Activated T-cell treated with anti-CD3 and anti-CD28 coated beads, Interleukin-2, amount 50 U/mL, for 24 hours (primary cell): ENCODE measurements at regions not wholly inside any gene's neighbourhood (a gene's known extent, or its start where the extent isn't known, plus 50 kb on each side); places are given as distances from the start of the nearest gene placed in this dataset.

Source experiments
- DNase-seq: peaks from one replicate; pipeline ENCODE4 v3.0.0-alpha.2; 2020
- H3K27ac Mint-ChIP-seq: 2 replicates; pipeline ENCODE4 v1.8.0; 2020; ENCODE audit warnings: mild to moderate bottlenecking, mixed read lengths
- H3K27me3 Mint-ChIP-seq: 2 replicates; pipeline ENCODE4 v1.8.0; 2020; ENCODE audit warnings: mixed read lengths
- H3K36me3 Mint-ChIP-seq: 2 replicates; pipeline ENCODE4 v1.8.0; 2020; ENCODE audit warnings: low read depth, mixed read lengths
- H3K4me1 Mint-ChIP-seq: 2 replicates; pipeline ENCODE4 v1.8.0; 2020; ENCODE audit warnings: low read depth, mixed read lengths
- H3K4me3 Mint-ChIP-seq: 2 replicates; pipeline ENCODE4 v1.8.0; 2020; ENCODE audit warnings: mild to moderate bottlenecking, moderate library complexity, mixed read lengths
- H3K9me3 Mint-ChIP-seq: 2 replicates; pipeline ENCODE4 v1.8.0; 2020; ENCODE audit warnings: mixed read lengths

- no peak for DNase-seq
- Mint-ChIP-seq H3K27ac (no peak overlapping the region), H3K36me3 (no peaks in the 10 kb centered on the region), H3K4me1 (no peaks in the 10 kb centered on the region), H3K4me3 (no peak overlapping the region), H3K27me3 (no peaks in the 10 kb centered on the region), H3K9me3 (peaks cover 17% of the 10 kb centered on the region)
Measured at GRCh38 chr4:58646126-58646525, 1535.9 kb upstream of the IGFBP7 start.

GRCh38 chr4:58644549-58644948 lies 1534.4 kb upstream of the IGFBP7 start:
- Mint-ChIP-seq H3K9me3 (peaks cover 21% of the 10 kb centered on the region), H3K36me3 (no peaks in the 10 kb centered on the region), H3K27me3 (no peaks in the 10 kb centered on the region), H3K27ac (no peak overlapping the region), H3K4me3 (no peak overlapping the region), H3K4me1 (no peaks in the 10 kb centered on the region)
- DNase-seq, result no peak

GRCh38 chr4:58636381-58636780 lies 1526.2 kb upstream of the IGFBP7 start:
- H3K4me3 Mint-ChIP-seq, result no peak overlapping the region
- DNase-seq, result no peak
- no peaks in the 10 kb centered on the region for H3K36me3 Mint-ChIP-seq
- H3K4me1 Mint-ChIP-seq, result no peaks in the 10 kb centered on the region
- peaks cover 15% of the 10 kb centered on the region for H3K9me3 Mint-ChIP-seq
- no peak overlapping the region for H3K27ac Mint-ChIP-seq
- H3K27me3 Mint-ChIP-seq, result no peaks in the 10 kb centered on the region

GRCh38 chr4:58617226-58617625 lies 1507.0 kb upstream of the IGFBP7 start:
- H3K4me3 Mint-ChIP-seq, result no peak overlapping the region
- H3K36me3 Mint-ChIP-seq, result no peaks in the 10 kb centered on the region
- DNase-seq, result no peak
- no peak overlapping the region for H3K27ac Mint-ChIP-seq
- H3K4me1 Mint-ChIP-seq, result no peaks in the 10 kb centered on the region
- no peaks in the 10 kb centered on the region for H3K27me3 Mint-ChIP-seq
- H3K9me3 Mint-ChIP-seq, result peaks cover 28% of the 10 kb centered on the region

GRCh38 chr4:58611012-58611411 lies 1500.8 kb upstream of the IGFBP7 start:
- Mint-ChIP-seq H3K27me3 (no peaks in the 10 kb centered on the region), H3K4me3 (no peak overlapping the region), H3K36me3 (no peaks in the 10 kb centered on the region), H3K4me1 (no peaks in the 10 kb centered on the region), H3K9me3 (peaks cover 11% of the 10 kb centered on the region), H3K27ac (no peak overlapping the region)
- DNase-seq, result no peak

- no peak for DNase-seq
- H3K4me1 Mint-ChIP-seq, result no peaks in the 10 kb centered on the region
Measured at GRCh38 chr4:58606303-58606702, 1496.1 kb upstream of the IGFBP7 start.

DNA sequence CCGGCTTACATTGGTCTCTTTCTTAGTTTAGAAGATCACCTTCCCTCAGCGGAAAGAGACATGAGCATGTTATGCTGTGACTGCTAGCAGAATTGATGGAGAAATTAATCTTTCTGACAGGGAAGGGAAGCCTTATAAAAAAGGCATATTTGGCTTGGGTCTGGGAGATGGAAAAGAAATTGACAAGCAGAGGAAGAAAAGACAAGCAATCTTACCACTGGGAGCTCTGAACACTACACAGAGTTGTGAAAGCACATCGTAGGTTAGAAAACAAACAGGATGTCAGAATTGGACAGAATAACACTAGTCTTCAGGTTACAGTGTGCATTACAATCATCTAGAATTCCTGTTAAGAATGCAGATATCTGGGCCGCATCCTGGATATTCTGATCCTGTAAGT lies 1493.8 kb upstream of the IGFBP7 start:
- H3K4me3 Mint-ChIP-seq, result no peak overlapping the region
- H3K9me3 Mint-ChIP-seq, result peaks cover 7% of the 10 kb centered on the region
- no peak overlapping the region for H3K27ac Mint-ChIP-seq
- H3K4me1 Mint-ChIP-seq, result no peaks in the 10 kb centered on the region
- H3K36me3 Mint-ChIP-seq, result no peaks in the 10 kb centered on the region
- DNase-seq, result no peak
- H3K27me3 Mint-ChIP-seq, result no peaks in the 10 kb centered on the region

More at GRCh38 chr4:58606303-58606702, 1496.1 kb upstream of the IGFBP7 start:
- Mint-ChIP-seq H3K27ac (no peak overlapping the region), H3K27me3 (no peaks in the 10 kb centered on the region), H3K9me3 (peaks cover 8% of the 10 kb centered on the region), H3K36me3 (no peaks in the 10 kb centered on the region), H3K4me3 (no peak overlapping the region)

- Mint-ChIP-seq H3K27me3 (no peaks in the 10 kb centered on the region), H3K4me3 (no peak overlapping the region), H3K9me3 (peaks cover 12% of the 10 kb centered on the region), H3K27ac (no peak overlapping the region), H3K36me3 (no peaks in the 10 kb centered on the region), H3K4me1 (no peaks in the 10 kb centered on the region)
- DNase-seq, result no peak
Measured at GRCh38 chr4:58602731-58603359, 1492.7 kb upstream of the IGFBP7 start.

DNA sequence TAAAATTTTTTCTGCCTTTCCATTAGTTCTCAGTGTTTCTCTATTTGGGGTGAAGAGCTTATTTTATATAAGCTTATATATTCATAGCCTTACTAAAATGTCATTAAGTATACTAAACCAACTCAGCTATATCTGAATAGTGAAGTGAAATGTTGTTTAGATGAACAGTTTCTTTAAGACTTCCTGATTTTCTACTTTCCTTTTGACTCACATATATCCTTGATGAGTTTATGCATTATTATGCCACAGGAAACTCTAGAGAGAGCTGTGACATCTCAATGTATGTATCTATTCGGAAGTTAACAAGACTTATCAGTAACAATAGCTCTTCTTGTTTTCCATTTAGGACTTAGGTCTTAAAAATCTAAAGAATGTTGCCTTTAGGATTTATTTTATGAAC lies 1491.8 kb upstream of the IGFBP7 start:
- Mint-ChIP-seq H3K27ac (no peak overlapping the region), H3K4me1 (no peaks in the 10 kb centered on the region), H3K9me3 (peaks cover 12% of the 10 kb centered on the region), H3K27me3 (no peaks in the 10 kb centered on the region), H3K36me3 (no peaks in the 10 kb centered on the region), H3K4me3 (no peak overlapping the region)
- DNase-seq, result no peak

GRCh38 chr4:58600290-58600689 lies 1490.1 kb upstream of the IGFBP7 start:
- no peak overlapping the region for H3K4me3 Mint-ChIP-seq
- H3K36me3 Mint-ChIP-seq, result no peaks in the 10 kb centered on the region
- H3K4me1 Mint-ChIP-seq, result no peaks in the 10 kb centered on the region
- DNase-seq, result no peak
- H3K27me3 Mint-ChIP-seq, result no peaks in the 10 kb centered on the region
- H3K27ac Mint-ChIP-seq, result no peak overlapping the region
- H3K9me3 Mint-ChIP-seq, result peaks cover 12% of the 10 kb centered on the region

DNA sequence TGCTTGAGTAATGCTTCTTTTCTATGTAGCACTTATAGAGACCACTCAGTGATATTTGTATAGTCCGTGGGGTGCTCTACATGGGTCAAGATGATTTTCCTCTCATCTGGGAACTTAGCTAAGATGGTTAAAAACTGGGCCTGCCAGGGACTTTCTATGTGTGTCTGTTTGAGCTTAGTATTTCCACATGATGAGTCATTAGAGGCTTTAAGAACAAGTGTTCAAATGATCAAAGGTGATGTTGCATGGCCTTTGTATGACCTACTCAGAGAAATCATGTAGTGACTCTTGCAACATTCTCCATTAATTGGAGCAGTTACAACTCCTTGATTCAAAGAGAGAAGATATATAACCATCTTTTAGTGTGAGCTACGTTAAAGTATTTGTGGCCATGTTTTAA lies 1480.5 kb upstream of the IGFBP7 start:
- H3K27me3 Mint-ChIP-seq, result no peaks in the 10 kb centered on the region
- H3K4me3 Mint-ChIP-seq, result no peak overlapping the region
- H3K4me1 Mint-ChIP-seq, result no peaks in the 10 kb centered on the region
- H3K36me3 Mint-ChIP-seq, result no peaks in the 10 kb centered on the region
- DNase-seq, result no peak
- H3K9me3 Mint-ChIP-seq, result peaks cover 8% of the 10 kb centered on the region
- no peak overlapping the region for H3K27ac Mint-ChIP-seq

- peaks cover 15% of the 10 kb centered on the region for H3K9me3 Mint-ChIP-seq
- no peaks in the 10 kb centered on the region for H3K36me3 Mint-ChIP-seq
- no peak overlapping the region for H3K27ac Mint-ChIP-seq
- H3K27me3 Mint-ChIP-seq, result no peaks in the 10 kb centered on the region
- no peaks in the 10 kb centered on the region for H3K4me1 Mint-ChIP-seq
- no peak overlapping the region for H3K4me3 Mint-ChIP-seq
- no peak for DNase-seq
Measured at GRCh38 chr4:58587856-58588255, 1477.7 kb upstream of the IGFBP7 start.

DNA sequence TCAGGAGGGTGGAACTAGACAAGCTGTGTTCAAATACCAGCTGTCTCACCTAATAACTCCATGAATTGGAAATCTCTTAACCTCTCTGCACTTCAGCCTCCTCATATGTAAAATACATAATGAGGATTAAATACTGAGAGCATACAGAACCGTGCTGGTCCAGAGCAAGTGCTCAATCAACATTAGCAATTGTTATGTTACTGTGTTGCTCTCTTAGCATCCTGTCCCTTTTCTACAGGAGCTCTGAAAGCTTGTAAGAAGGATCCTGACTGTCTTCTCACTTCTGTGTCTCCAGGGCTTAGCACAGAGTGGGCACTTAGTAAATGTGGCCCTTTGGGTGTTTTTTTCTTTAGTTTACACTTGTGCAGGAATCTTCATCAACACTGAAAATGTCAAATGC lies 1456.1 kb upstream of the IGFBP7 start:
- H3K36me3 Mint-ChIP-seq, result no peaks in the 10 kb centered on the region
- H3K4me1 Mint-ChIP-seq, result no peaks in the 10 kb centered on the region
- DNase-seq, result no peak
- H3K4me3 Mint-ChIP-seq, result no peak overlapping the region
- H3K27ac Mint-ChIP-seq, result no peak overlapping the region
- H3K27me3 Mint-ChIP-seq, result no peaks in the 10 kb centered on the region
- peaks cover 27% of the 10 kb centered on the region for H3K9me3 Mint-ChIP-seq

DNA sequence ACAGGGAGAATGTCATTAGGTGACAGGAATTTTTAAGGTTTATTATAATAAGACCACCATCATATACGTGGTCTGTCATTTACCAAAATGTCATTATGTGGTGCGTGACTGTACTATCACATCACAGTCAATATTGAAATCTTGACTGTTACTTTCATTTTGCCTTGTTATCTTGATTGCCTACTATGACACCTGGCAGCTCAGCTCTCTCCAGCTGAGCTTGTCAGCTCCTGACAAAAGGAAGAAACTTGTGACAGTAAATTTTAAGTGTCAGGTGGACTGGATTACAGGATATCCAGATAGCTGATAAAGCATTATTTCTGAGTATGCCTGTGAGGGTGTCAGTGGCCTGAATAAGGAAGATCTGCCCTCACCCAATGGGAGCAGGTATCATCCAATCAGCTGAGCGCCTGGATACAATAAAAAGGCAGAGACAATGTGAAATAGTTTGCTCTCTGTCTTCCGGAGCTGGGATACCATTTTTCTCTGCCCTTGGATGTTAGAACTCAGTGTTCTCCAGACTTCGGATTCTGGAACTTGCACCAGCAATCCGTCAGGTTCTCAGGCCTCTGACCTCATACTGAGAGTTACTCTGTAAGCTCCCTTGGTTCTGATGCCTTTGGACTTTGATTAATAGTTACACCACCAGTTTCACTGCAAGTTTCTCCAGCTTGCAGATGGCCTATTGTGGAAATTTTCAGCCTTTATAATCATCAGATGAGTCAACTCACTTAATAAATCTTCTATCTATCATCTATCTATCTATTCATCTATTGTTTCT lies 1454.7 kb upstream of the IGFBP7 start:
- no peak overlapping the region for H3K4me3 Mint-ChIP-seq

GRCh38 chr4:58561170-58561569 lies 1451.0 kb upstream of the IGFBP7 start:
- DNase-seq, result no peak
- Mint-ChIP-seq H3K9me3 (peaks cover 13% of the 10 kb centered on the region), H3K4me1 (no peaks in the 10 kb centered on the region), H3K4me3 (no peak overlapping the region), H3K36me3 (no peaks in the 10 kb centered on the region), H3K27ac (no peak overlapping the region), H3K27me3 (no peaks in the 10 kb centered on the region)

More for the DNA sequence above, 1454.7 kb upstream of the IGFBP7 start:
- H3K27me3 Mint-ChIP-seq, result no peaks in the 10 kb centered on the region
- H3K27ac Mint-ChIP-seq, result no peak overlapping the region
- no peaks in the 10 kb centered on the region for H3K4me1 Mint-ChIP-seq
- H3K9me3 Mint-ChIP-seq, result peaks cover 21% of the 10 kb centered on the region
- no peak for DNase-seq
- no peaks in the 10 kb centered on the region for H3K36me3 Mint-ChIP-seq
